ENCODE measurements at regions not wholly inside any gene's neighbourhood (a gene's known extent, or its start where the extent isn't known, plus 50 kb on each side); places are given as distances from the start of the nearest gene placed in this dataset.

- H2AFZ ChIP-seq (ENCODE audit: low read length), result no peak overlapping the region
- DNase-seq (ENCODE audit: low spot score) (no peak), ATAC-seq (no peak), FAIRE-seq (no peak)
- TF ChIP-seq ZSCAN31 (CRISPR knock-in tag; IDR thresholded peaks at IDR 0.05; ENCODE audit: low read depth) (no peak), ZNF276 (CRISPR knock-in tag; IDR thresholded peaks at IDR 0.05; ENCODE audit: low read depth) (no peak), ZNF773 (CRISPR knock-in tag; IDR thresholded peaks at IDR 0.05; ENCODE audit: borderline replicate concordance) (no peak), NR2F1 (CRISPR knock-in tag; IDR thresholded peaks at IDR 0.05) (no peak), RFXANK (CRISPR knock-in tag; IDR thresholded peaks at IDR 0.05) (no peak), TFDP2 (CRISPR knock-in tag; IDR thresholded peaks at IDR 0.05) (no peak)
- H3K27me3 ChIP-seq (ENCODE audit: control insufficient read depth in 1 of 2, insufficient read depth in 2 of 2, low read length in 2 of 2), result no peaks in the 10 kb centered on the region
- no peak overlapping the region for H3K9ac ChIP-seq (ENCODE audit: insufficient read depth, low read depth, low read length)
- no peak overlapping the region for H3K4me2 ChIP-seq (ENCODE audit: low read depth, low read length)
- no peaks in the 10 kb centered on the region for H3K79me2 ChIP-seq (ENCODE audit: insufficient read depth, low read length)
- CTCF ChIA-PET (ENCODE audit: low intra/inter-chr PET ratio, low total read pairs), result no interaction called here
- no peaks in the 10 kb centered on the region for H3K4me1 ChIP-seq (ENCODE audit: insufficient read depth, low read length)
- no peaks in the 10 kb centered on the region for H3K36me3 ChIP-seq (replicated peaks in 1 of 2; ENCODE audit: control insufficient read depth in 1 of 2, insufficient read depth in 2 of 2, low read length in 2 of 2)
- in situ Hi-C loops (cut with HindIII; ENCODE audit: extremely low pct_ligation_motif_present, low pct_unique_long_range_greater_than_20kb), result no loop called here
- peaks cover 95% of the 10 kb centered on the region for H3K9me3 ChIP-seq (ENCODE audit: low read length)
- WGBS (ENCODE audit: low lambda C conversion rate), result 12% methylated on average over 2 of the region's 2 CpGs
- H3K4me3 ChIP-seq (replicated peaks in 1 of 3; ENCODE audit: insufficient read depth in 1 of 3, low read depth in 2 of 3, low read length in 3 of 3), result no peak overlapping the region
- no peaks in the 10 kb centered on the region for H4K20me1 ChIP-seq (ENCODE audit: insufficient read depth, low read length)
- intact Hi-C loops (cut with micrococcal nuclease; ENCODE audit: unreplicated experiment), result no loop called here
- H3K27ac ChIP-seq (ENCODE audit: extremely low read length, insufficient read depth, low read length), result no peak overlapping the region
- POLR2A ChIA-PET, result no interaction called here
- BruUV-seq (replicated peaks), result no TSS peak
Measured at GRCh38 chr6:23305325-23305943, 736.1 kb downstream of the HDGFL1 start.

Data from HepG2 (cell line).